AG09309 (cell line): ENCODE measurements at regions not wholly inside any gene's neighbourhood (a gene's known extent, or its start where the extent isn't known, plus 50 kb on each side); places are given as distances from the start of the nearest gene placed in this dataset.

Source experiments
- DNase-seq: peaks from one replicate; pipeline ENCODE4 v3.0.0-alpha.2; 2010; ENCODE audit warnings: low read depth
- H3K4me3 ChIP-seq: 2 replicates; pipeline ENCODE4 v1.5.1; 2011; ENCODE audit warnings: mild to moderate bottlenecking, low read depth, low read length, moderate library complexity; ENCODE audit not compliant: control insufficient read depth
- TF ChIP-seq, protein P1 (sequence below): IDR thresholded peaks from 2 replicates; pipeline ENCODE4 v1.5.1; 2011; ENCODE audit warnings: mild to moderate bottlenecking, low read depth, low read length, inconsistent platforms; ENCODE audit not compliant: insufficient read depth, control insufficient read depth; ENCODE audit errors: missing control alignments

DNA sequence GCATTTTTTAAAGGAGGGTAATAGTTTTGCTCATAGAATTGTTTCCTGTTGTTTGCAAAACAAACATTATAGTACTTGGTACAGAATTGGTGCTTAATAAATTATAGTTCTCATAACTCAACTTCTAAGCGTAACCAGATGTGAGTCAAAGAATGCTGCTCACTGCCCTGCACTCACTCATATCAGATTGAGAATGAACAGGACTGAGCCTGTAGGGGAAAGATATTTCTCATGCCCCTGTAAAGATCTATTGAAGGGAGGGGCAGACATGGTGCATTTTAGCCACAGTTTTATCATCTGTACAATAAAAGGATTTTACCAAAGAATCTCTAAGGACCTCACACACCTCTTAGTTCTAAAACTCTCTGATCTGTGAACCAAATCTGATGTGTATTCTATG is 358.5 kb downstream of the SEC16B start:
- no peak overlapping the region for H3K4me3 ChIP-seq
- no peak for DNase-seq
- TF ChIP-seq, protein P1, sequence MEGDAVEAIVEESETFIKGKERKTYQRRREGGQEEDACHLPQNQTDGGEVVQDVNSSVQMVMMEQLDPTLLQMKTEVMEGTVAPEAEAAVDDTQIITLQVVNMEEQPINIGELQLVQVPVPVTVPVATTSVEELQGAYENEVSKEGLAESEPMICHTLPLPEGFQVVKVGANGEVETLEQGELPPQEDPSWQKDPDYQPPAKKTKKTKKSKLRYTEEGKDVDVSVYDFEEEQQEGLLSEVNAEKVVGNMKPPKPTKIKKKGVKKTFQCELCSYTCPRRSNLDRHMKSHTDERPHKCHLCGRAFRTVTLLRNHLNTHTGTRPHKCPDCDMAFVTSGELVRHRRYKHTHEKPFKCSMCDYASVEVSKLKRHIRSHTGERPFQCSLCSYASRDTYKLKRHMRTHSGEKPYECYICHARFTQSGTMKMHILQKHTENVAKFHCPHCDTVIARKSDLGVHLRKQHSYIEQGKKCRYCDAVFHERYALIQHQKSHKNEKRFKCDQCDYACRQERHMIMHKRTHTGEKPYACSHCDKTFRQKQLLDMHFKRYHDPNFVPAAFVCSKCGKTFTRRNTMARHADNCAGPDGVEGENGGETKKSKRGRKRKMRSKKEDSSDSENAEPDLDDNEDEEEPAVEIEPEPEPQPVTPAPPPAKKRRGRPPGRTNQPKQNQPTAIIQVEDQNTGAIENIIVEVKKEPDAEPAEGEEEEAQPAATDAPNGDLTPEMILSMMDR, result no peak

DNA sequence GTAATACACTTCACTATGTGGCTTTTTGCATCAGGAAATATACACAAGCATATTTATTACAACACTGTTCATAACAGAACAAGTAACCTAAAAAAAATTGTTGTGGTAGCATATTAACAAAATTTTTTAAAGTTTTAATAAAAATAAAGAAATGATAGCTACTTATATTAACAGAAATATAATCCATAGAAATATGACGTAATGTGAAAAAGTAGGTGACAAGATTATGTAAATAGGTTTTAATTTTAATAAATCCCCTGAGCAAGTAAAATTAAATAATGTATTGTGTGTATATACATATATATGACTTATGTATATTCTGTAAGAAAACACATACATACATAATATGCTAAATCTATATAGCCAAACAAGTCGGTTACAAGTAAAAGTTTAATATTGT is 359.9 kb downstream of the SEC16B start:
- DNase-seq, result no peak
- TF ChIP-seq, protein P1, result no peak

DNA sequence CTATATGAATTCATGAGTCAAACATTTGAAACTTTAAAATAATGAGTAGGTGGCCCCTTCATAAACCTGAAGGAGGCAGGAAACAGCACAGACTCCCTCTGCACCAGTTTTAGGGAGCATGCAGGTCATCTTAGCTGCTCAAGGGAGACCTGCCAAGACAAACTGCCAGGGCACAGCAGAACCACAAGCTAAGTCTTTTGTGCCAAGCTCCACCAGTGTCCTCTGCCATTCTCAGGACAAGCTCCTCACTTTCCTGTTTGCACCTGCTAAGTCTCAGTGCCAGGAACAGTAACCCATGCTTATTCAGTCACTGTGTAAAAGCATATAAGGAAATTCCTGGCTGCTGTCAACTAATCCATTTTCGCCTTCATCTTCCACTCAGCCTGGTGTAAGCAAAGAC is 368.9 kb downstream of the SEC16B start:
- TF ChIP-seq, protein P1, result no peak
- no peak overlapping the region for H3K4me3 ChIP-seq
- no peak for DNase-seq

More for the DNA sequence above, 359.9 kb downstream of the SEC16B start:
- no peak overlapping the region for H3K4me3 ChIP-seq

DNA sequence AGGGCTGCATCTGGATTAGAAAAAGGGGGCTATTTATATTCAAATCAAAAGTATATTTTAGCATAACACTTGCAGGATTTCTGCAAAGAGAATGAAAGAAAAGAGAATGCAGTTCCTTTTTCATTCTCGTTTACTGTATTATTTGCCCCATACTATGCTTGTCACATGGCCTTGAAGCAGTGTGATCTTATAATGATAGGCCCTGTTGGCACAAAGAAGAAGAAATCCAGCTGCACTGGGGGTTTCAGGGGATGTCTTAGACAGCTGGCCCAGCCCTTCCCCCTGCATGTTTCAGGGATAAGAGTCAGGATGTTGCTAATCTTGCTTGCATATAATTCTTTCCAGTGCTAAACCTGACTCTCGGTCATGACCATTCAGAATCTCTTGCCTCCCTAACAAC is 369.5 kb downstream of the SEC16B start:
- TF ChIP-seq, protein P1, result no peak
- DNase-seq, result no peak
- no peak overlapping the region for H3K4me3 ChIP-seq

DNA sequence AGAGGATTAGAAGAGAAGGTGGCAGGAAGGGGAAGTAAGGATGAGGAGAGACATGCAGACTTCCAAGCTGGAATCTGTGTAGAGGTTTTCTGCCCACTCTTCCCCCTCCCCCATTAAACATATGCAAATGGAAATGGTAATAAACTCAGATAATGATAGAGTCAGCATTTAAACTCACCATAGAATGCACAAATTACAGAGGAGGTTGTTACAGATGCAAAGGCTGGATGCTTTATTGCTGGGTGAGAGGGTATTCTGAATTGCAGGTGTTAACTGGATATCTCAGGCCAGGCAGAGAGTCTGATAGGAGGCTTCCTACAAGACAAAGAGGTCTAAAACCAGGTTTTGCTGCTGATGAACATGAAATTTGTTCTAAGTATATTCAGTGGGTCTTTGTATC is 372.5 kb downstream of the SEC16B start:
- no peak overlapping the region for H3K4me3 ChIP-seq
- TF ChIP-seq, protein P1, result no peak
- DNase-seq, result no peak

GRCh38 chr1:177596485-177596884 is 373.4 kb downstream of the SEC16B start:
- no peak overlapping the region for H3K4me3 ChIP-seq
- TF ChIP-seq, protein P1, result no peak
- no peak for DNase-seq

- TF ChIP-seq, protein P1, result no peak
- DNase-seq, result no peak
- H3K4me3 ChIP-seq, result no peak overlapping the region
Measured at GRCh38 chr1:177593105-177593504, 376.8 kb downstream of the SEC16B start.
